ENCODE measurements at regions not wholly inside any gene's neighbourhood (a gene's known extent, or its start where the extent isn't known, plus 50 kb on each side); places are given as distances from the start of the nearest gene placed in this dataset.

- TF ChIP-seq CTCF (IDR thresholded peaks at IDR 0.05; ENCODE audit: poor library complexity) (no peak), EZH2phosphoT487 (IDR thresholded peaks at IDR 0.05; ENCODE audit: low read depth, severe bottlenecking, unreplicated experiment) (no peak)
Observed at GRCh38 chr22:33192156-33192555, 134.0 kb upstream of the SYN3 start.

Data from hepatocyte (in vitro differentiated cells).